ENCODE measurements at regions not wholly inside any gene's neighbourhood (a gene's known extent, or its start where the extent isn't known, plus 50 kb on each side); places are given as distances from the start of the nearest gene placed in this dataset.

GRCh38 chr6:54050750-54051149, 60.5 kb upstream of the MLIP start:
- TF ChIP-seq CTCF (IDR thresholded peaks at IDR 0.05), result no peak
- TF ChIP-seq POLR2A (IDR thresholded peaks at IDR 0.05), result no peak

All from tibial nerve (tissue), 3 donors.